CD14-positive monocyte (primary cell): ENCODE measurements at regions not wholly inside any gene's neighbourhood (a gene's known extent, or its start where the extent isn't known, plus 50 kb on each side); places are given as distances from the start of the nearest gene placed in this dataset.

Source experiments
- DNase-seq, 3 donors: peaks; one replicate each; pipeline ENCODE4 v3.0.0-alpha.2; 2011 to 2022
- H2AFZ ChIP-seq: 2 replicates; pipeline ENCODE4 v1.6.0; 2012; ENCODE audit warnings: mild to moderate bottlenecking, low read depth, low read length, inconsistent platforms; ENCODE audit not compliant: insufficient read depth, poor library complexity, severe bottlenecking
- H3K27ac ChIP-seq, 2 donors: 1 replicate in 1 of 2; 2 replicates in 1 of 2; pipeline ENCODE4 v1.5.1; 2012 to 2013; ENCODE audit warnings: low read length in 2 of 2, control low read depth in 1 of 2, inconsistent platforms in 1 of 2, low read depth in 1 of 2, mild to moderate bottlenecking in 1 of 2
- H3K27me3 ChIP-seq, 2 donors: one replicate each; pipeline versions ENCODE4 v1.6.0 to v1.6.1; 2011 to 2013; ENCODE audit warnings: low read length in 2 of 2; ENCODE audit not compliant: control insufficient read depth in 2 of 2, insufficient read depth in 2 of 2
- H3K36me3 ChIP-seq, 2 donors: replicated peaks in 1 of 2; 1 replicate in 1 of 2; 2 replicates in 1 of 2; pipeline versions ENCODE4 v1.5.1 to v1.6.1; 2012 to 2013; ENCODE audit warnings: low read length in 2 of 2, control low read depth in 1 of 2, inconsistent platforms in 1 of 2, mild to moderate bottlenecking in 1 of 2; ENCODE audit not compliant: insufficient read depth in 2 of 2, control insufficient read depth in 1 of 2
- H3K4me1 ChIP-seq, 2 donors: 1 replicate in 1 of 2; 2 replicates in 1 of 2; pipeline versions ENCODE4 v1.5.1 to v1.6.1; 2012 to 2013; ENCODE audit warnings: low read length in 2 of 2, control low read depth in 1 of 2, inconsistent platforms in 1 of 2, mild to moderate bottlenecking in 1 of 2, moderate library complexity in 1 of 2; ENCODE audit not compliant: insufficient read depth in 2 of 2, control insufficient read depth in 1 of 2
- H3K4me2 ChIP-seq: replicated peaks from 2 replicates; pipeline ENCODE3; 2012; ENCODE audit warnings: low read length, moderate library complexity, mild to moderate bottlenecking; ENCODE audit not compliant: poor library complexity, severe bottlenecking; ENCODE audit errors: extremely low read depth
- H3K4me3 ChIP-seq, 3 experiments: fragments of 200-600 bp in 1 of 3; sonication (generic) in 1 of 3; replicated peaks in 1 of 3; 1 replicate in 2 of 3; 2 replicates in 1 of 3; pipeline ENCODE4 v1.5.1; 2011 to 2013; ENCODE audit warnings: low read length in 3 of 3, mild to moderate bottlenecking in 3 of 3, control low read depth in 2 of 3, low read depth in 2 of 3, inconsistent platforms in 1 of 3, moderate library complexity in 1 of 3
- H3K79me2 ChIP-seq: 2 replicates; pipeline ENCODE4 v1.6.0; 2012; ENCODE audit warnings: mild to moderate bottlenecking, control low read depth, inconsistent platforms, low read length, moderate library complexity; ENCODE audit not compliant: insufficient read depth
- H3K9ac ChIP-seq: 2 replicates; pipeline ENCODE4 v1.6.0; 2017; ENCODE audit warnings: low read length, mild to moderate bottlenecking; ENCODE audit not compliant: insufficient read depth, poor library complexity, severe bottlenecking
- H3K9me3 ChIP-seq, 2 donors: replicated peaks in 1 of 2; 1 replicate in 1 of 2; 2 replicates in 1 of 2; pipeline versions ENCODE4 v1.5.1 to v1.6.1; 2012 to 2013; ENCODE audit warnings: low read length in 2 of 2, control low read depth in 1 of 2; ENCODE audit not compliant: control insufficient read depth in 1 of 2, insufficient read depth in 1 of 2
- H4K20me1 ChIP-seq: 2 replicates; pipeline ENCODE4 v1.6.0; 2012; ENCODE audit warnings: mild to moderate bottlenecking, low read length, control low read depth, moderate library complexity; ENCODE audit not compliant: insufficient read depth
- H3K27ac Mint-ChIP-seq, 7 donors: one replicate each; pipeline ENCODE4 v1.8.0; 2020; ENCODE audit warnings: mild to moderate bottlenecking in 7 of 7, mixed read lengths in 7 of 7, moderate library complexity in 6 of 7, inconsistent platforms in 2 of 7
- H3K27me3 Mint-ChIP-seq, 3 donors: one replicate each; pipeline ENCODE4 v1.8.0; 2021 to 2022; ENCODE audit warnings: low read depth in 3 of 3, mild to moderate bottlenecking in 3 of 3, mixed read lengths in 3 of 3, moderate library complexity in 3 of 3, inconsistent platforms in 1 of 3
- H3K36me3 Mint-ChIP-seq, 2 donors: one replicate each; pipeline ENCODE4 v1.8.0; 2020; ENCODE audit warnings: mixed read lengths in 2 of 2, inconsistent platforms in 1 of 2, mild to moderate bottlenecking in 1 of 2
- H3K4me1 Mint-ChIP-seq: one replicate; pipeline ENCODE4 v1.8.0; 2020; ENCODE audit warnings: mild to moderate bottlenecking, mixed read lengths
- H3K4me3 Mint-ChIP-seq, 2 donors: one replicate each; pipeline ENCODE4 v1.8.0; 2020; ENCODE audit warnings: mild to moderate bottlenecking in 2 of 2, mixed read lengths in 2 of 2, moderate library complexity in 1 of 2
- H3K9me3 Mint-ChIP-seq, 7 donors: one replicate each; pipeline ENCODE4 v1.8.0; 2020 to 2022; ENCODE audit warnings: mixed read lengths in 7 of 7, mild to moderate bottlenecking in 6 of 7, moderate library complexity in 6 of 7, inconsistent platforms in 2 of 7
- WGBS: methylation state at CpG from one replicate; pipeline ENCODE4 v1.1.5; 2013; ENCODE audit warnings: missing lambda C conversion rate; ENCODE audit not compliant: insufficient coverage; 5-methylcytosine and 5-hydroxymethylcytosine counted together
- intact Hi-C, 2 donors: fragments of 100-400 bp; cut with micrococcal nuclease; formaldehyde crosslinking; loops; one replicate each; pipeline versions ENCODE4 v1.15.0 to v1.15.1; 2023
- TF ChIP-seq, protein P1 (sequence below): fragments of 200-600 bp; IDR thresholded peaks from one replicate; pipeline ENCODE4 v1.8.0; 2022; ENCODE audit warnings: antibody characterized with exemption, mild to moderate bottlenecking

DNA sequence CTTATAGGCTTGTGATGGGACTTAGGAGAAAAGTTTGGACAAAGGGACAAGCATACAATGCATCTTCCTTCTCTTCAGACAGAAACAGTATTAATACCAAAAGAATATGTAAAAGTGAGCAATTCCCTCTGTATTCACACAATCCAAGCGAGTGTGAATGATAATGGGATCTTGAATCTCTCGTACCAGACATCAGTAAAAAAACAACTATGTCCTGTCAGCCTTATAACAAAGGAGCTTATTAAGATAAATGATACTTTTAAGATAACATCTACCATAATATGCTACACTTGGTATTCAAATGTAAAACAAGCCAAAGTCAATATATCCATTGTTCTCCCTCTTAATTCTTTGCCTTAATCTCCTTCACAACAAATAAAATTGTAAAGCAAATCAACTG lies 288.6 kb upstream of the CNTN6 start:
- Mint-ChIP-seq H3K27me3 (peaks cover 0 to 1% (median 0%) of the 10 kb centered on the region in 3 donors), H3K9me3 (peaks cover 2 to 13% (median 3%) of the 10 kb centered on the region in 7 donors), H3K4me1 (no peaks in the 10 kb centered on the region), H3K27ac (no peak overlapping the region), H3K4me3 (no peak overlapping the region), H3K36me3 (no peaks in the 10 kb centered on the region)
- H3K4me2 ChIP-seq, result no peak overlapping the region
- no peak overlapping the region for H3K4me3 ChIP-seq
- H2AFZ ChIP-seq, result no peak overlapping the region
- no peaks in the 10 kb centered on the region for H3K4me1 ChIP-seq
- H3K79me2 ChIP-seq, result no peaks in the 10 kb centered on the region
- TF ChIP-seq, protein P1, sequence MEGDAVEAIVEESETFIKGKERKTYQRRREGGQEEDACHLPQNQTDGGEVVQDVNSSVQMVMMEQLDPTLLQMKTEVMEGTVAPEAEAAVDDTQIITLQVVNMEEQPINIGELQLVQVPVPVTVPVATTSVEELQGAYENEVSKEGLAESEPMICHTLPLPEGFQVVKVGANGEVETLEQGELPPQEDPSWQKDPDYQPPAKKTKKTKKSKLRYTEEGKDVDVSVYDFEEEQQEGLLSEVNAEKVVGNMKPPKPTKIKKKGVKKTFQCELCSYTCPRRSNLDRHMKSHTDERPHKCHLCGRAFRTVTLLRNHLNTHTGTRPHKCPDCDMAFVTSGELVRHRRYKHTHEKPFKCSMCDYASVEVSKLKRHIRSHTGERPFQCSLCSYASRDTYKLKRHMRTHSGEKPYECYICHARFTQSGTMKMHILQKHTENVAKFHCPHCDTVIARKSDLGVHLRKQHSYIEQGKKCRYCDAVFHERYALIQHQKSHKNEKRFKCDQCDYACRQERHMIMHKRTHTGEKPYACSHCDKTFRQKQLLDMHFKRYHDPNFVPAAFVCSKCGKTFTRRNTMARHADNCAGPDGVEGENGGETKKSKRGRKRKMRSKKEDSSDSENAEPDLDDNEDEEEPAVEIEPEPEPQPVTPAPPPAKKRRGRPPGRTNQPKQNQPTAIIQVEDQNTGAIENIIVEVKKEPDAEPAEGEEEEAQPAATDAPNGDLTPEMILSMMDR, result no peak
- H3K27me3 ChIP-seq, result no peaks in the 10 kb centered on the region
- peaks cover 7 to 8% of the 10 kb centered on the region in 2 donors for H3K9me3 ChIP-seq
- H3K9ac ChIP-seq, result no peak overlapping the region
- intact Hi-C loops, result no loop called here
- no peak for DNase-seq
- H3K36me3 ChIP-seq, result no peaks in the 10 kb centered on the region
- H4K20me1 ChIP-seq, result no peaks in the 10 kb centered on the region
- WGBS, result no CpG with 5 or more reads among the region's 2 CpGs
- no peak overlapping the region for H3K27ac ChIP-seq

DNA sequence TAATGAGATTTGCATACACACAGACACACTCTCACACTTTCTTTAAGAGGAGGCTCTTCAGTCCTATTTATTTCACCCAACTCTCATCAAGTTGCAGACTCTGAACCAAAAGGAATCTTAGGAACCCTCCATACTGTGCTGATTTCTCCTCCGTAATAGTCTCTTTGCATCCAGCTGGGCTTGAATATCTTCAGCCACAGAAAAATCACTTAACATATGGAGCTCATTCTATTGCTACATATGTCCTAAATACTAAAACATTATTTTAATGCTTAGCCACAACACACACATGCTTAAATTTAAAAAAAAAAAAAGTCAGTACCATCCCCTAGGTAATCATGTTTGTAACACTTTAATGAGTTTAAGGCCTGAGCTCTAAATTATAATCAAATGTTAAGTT lies 287.5 kb upstream of the CNTN6 start:
- peaks cover 2 to 19% (median 6%) of the 10 kb centered on the region in 7 donors for H3K9me3 Mint-ChIP-seq
- H3K27me3 Mint-ChIP-seq, result peaks cover 0 to 1% (median 0%) of the 10 kb centered on the region in 3 donors
- H3K9ac ChIP-seq, result no peak overlapping the region
- TF ChIP-seq, protein P1, result no peak
- no peaks in the 10 kb centered on the region for H3K36me3 ChIP-seq
- H3K27ac Mint-ChIP-seq, result no peak overlapping the region
- no peak overlapping the region for H3K4me3 ChIP-seq
- H2AFZ ChIP-seq, result no peak overlapping the region
- no peak for DNase-seq
- WGBS, result no CpG with 5 or more reads among the region's 1 CpG
- no peaks in the 10 kb centered on the region for H3K27me3 ChIP-seq
- no peaks in the 10 kb centered on the region for H3K36me3 Mint-ChIP-seq
- H4K20me1 ChIP-seq, result no peaks in the 10 kb centered on the region
- H3K9me3 ChIP-seq, result peaks cover 7 to 15% of the 10 kb centered on the region in 2 donors
- H3K27ac ChIP-seq, result no peak overlapping the region
- no peaks in the 10 kb centered on the region for H3K4me1 ChIP-seq
- H3K4me3 Mint-ChIP-seq, result no peak overlapping the region
- H3K4me1 Mint-ChIP-seq, result no peaks in the 10 kb centered on the region
- H3K79me2 ChIP-seq, result no peaks in the 10 kb centered on the region
- no peak overlapping the region for H3K4me2 ChIP-seq
- intact Hi-C loops, result no loop called here
